ENCODE measurements at regions not wholly inside any gene's neighbourhood (a gene's known extent, or its start where the extent isn't known, plus 50 kb on each side); places are given as distances from the start of the nearest gene placed in this dataset.
"Not testable (repeated sequence)": the region's sequence is repeated elsewhere in the genome, so short reads cannot be mapped to it uniquely, and the experiment has no call there.

DNA sequence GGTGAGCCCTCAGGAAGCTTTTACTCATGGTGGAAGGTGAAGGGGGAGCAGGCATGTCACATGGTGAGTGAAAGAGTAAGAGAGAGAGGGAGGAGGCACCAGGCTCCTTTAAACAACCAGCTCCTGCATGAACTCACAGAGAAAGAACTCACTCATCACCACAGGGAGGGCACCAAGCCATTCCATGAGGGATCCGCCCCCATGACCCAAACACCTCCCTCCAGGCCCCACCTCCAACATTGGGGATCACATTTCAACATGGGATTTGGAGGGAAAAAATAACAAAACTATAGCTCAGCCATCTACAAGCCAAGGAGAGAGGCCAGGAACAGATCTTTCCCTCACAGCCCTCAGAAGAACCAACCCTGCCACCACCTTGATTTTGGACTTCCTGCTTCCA, 153.9 kb downstream of the GOLGA8K start:
- not testable (repeated sequence) for TF ChIP-seq POLR2A (IDR thresholded peaks at IDR 0.05)
- TF ChIP-seq, protein P1, sequence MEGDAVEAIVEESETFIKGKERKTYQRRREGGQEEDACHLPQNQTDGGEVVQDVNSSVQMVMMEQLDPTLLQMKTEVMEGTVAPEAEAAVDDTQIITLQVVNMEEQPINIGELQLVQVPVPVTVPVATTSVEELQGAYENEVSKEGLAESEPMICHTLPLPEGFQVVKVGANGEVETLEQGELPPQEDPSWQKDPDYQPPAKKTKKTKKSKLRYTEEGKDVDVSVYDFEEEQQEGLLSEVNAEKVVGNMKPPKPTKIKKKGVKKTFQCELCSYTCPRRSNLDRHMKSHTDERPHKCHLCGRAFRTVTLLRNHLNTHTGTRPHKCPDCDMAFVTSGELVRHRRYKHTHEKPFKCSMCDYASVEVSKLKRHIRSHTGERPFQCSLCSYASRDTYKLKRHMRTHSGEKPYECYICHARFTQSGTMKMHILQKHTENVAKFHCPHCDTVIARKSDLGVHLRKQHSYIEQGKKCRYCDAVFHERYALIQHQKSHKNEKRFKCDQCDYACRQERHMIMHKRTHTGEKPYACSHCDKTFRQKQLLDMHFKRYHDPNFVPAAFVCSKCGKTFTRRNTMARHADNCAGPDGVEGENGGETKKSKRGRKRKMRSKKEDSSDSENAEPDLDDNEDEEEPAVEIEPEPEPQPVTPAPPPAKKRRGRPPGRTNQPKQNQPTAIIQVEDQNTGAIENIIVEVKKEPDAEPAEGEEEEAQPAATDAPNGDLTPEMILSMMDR (IDR thresholded peaks at IDR 0.05 in 4 of 5, conservative IDR thresholded peaks at IDR 0.05 in 1 of 5): not testable (repeated sequence)
